HG02938 (cell line): ENCODE measurements at regions not wholly inside any gene's neighbourhood (a gene's known extent, or its start where the extent isn't known, plus 50 kb on each side); places are given as distances from the start of the nearest gene placed in this dataset.
"Not testable (repeated sequence)": the region's sequence is repeated elsewhere in the genome, so short reads cannot be mapped to it uniquely, and the experiment has no call there.

Experiments used
- ATAC-seq: cut with Tn5 transposase; IDR thresholded peaks from one replicate; pipeline ENCODE4 v1.9.1; 2021; ENCODE audit warnings: mild to moderate bottlenecking, moderate library complexity; ENCODE audit not compliant: unreplicated experiment

DNA sequence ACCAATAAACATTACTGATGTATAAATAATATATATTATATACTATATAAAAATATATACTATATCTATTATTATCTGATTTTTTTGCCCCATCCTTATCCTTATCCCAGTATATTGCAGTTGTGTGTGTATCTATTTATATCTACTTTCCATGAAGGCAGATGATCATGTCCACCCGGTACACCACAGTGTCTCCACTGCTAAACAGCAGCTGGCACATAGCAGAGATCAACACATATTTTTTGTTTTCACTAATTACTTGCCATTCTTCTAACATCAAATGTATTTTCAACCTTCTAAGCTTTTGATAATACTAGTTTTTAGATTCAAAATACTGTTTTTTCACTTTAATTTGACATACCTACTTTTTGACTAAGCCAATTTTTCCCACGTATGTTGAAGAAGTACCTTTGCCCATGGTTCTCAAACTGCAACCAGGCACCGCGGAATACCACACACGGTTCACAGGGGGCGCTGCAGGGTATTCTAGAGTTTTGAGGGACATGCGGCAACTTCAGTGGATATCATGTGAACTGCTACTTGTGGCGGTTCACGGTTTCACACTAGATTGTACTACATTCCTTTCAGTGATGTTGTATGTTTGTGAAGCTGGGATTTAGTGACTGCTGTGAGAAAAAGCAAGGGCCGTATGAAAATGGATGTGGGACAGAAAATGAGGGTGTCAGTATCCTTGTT, 182.5 kb upstream of the NPY2R start:
- ATAC-seq, result peak; percentile 91

DNA sequence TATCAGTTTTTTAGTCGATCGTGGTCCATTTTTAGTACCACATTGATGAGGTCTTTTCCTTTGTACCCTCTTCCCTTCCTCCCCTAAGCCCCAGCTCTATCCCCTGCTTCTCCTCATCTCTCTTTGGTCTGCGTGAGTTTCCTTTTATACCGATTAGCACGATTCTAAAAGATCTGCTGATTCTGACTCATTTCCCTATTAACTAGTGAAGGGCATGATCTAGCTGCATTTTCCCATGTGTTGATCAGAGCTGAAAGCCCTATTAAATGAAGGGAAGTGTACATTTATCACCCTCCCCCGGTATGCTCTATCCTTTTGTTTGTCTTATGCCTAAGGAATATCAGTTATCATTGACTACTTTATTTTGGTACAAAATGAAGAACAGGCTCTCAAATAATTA, 181.7 kb upstream of the NPY2R start:
- no peak for ATAC-seq

DNA sequence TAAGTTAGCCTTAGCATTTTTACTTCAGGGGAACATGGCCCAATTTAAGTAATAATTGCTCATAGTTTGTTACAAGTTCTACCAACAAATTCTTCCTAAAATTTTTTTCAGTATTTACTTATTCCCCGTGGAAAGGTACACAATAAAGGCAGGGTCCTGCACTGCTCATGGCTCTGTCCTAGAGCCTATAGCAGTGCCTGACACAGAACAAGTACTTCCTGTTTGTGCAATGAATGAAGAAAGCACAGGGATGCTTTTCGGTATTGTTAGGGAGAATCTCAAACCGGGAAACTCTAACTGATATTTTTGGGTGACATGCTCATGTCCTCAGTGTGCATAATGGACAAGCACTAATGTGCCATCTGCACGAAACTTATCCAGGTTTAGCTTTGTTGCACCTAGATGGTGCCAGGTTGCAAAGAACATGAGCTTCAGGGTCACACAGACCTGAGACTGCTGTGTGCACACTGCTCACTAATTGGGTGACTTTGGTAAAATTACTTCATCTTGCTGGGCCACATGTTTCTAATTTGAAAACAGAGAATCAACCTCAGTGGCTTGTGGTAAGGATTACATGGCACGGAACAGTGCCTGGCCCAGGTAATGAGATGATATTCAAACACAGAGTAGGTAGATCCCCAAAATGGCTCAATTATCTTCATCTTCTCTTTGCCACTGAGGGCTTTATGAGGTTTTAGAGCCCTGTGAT, 175.8 kb upstream of the NPY2R start:
- ATAC-seq, result peak; percentile 68

- ATAC-seq, result no peak
Observed at GRCh38 chr4:155033604-155034003, 174.8 kb upstream of the NPY2R start.

- ATAC-seq, result no peak
Observed at GRCh38 chr4:155037031-155037430, 171.4 kb upstream of the NPY2R start.

DNA sequence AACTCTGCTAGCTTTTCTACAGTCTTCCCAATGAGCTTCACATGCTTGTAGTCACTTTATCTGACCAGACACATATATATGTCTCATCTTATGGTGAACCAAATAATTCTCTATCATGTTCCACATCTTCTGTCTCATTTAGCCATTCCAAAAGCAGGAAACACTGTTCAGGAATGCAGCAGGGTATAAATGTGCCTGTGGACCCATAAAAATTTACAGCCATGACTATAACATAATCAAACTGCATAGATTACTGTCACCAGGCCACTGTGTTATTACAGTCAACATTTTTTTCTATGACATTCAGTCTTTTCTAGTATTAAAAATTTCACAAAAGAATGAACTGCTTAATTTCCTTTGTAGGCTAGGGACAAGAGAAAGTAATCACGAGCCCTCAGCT, 170.0 kb upstream of the NPY2R start:
- no peak for ATAC-seq

DNA sequence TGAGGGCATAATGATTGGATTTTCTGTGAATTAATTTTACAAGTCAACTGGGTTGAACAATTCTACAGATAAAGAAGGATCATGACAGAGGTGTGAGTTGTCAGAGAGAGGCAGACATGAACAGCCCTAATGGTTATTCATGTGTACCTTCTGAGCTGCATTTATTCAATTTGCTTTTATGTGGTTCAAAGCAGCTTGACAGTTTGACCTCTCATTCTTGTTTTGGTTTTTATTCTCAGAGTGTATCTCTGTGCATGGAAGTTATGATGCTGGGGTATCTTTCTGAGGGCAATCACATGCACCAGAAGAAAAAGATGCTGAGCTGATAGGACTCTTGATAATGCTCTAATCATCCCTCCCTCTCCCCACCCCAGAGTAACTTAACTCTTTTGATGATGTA, 169.3 kb upstream of the NPY2R start:
- ATAC-seq, result no peak

GRCh38 chr4:155040031-155040430, 168.4 kb upstream of the NPY2R start:
- ATAC-seq, result no peak

DNA sequence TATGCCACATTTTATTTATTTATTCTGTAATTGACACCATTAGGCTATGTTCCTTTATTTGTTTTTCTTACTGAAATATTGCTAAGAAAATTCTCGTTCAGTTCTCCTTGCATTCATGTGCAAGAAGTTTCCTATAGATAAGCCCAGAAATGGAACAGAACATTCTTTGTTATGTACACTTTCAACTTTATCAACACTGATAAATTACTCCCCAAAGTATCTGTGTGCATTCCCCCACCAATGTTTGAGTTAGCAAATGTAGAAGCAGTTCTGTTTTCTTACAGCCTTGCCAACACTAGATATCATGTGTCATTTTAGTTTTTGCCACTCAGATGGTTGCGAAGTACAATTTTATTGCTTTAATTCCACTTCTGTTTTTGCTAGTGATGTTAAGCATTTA, 166.4 kb upstream of the NPY2R start:
- ATAC-seq, result no peak

- ATAC-seq, result not testable (repeated sequence)
Observed at GRCh38 chr4:155044251-155044650, 164.2 kb upstream of the NPY2R start.

- no peak for ATAC-seq
Observed at GRCh38 chr4:155047755-155048154, 160.7 kb upstream of the NPY2R start.

DNA sequence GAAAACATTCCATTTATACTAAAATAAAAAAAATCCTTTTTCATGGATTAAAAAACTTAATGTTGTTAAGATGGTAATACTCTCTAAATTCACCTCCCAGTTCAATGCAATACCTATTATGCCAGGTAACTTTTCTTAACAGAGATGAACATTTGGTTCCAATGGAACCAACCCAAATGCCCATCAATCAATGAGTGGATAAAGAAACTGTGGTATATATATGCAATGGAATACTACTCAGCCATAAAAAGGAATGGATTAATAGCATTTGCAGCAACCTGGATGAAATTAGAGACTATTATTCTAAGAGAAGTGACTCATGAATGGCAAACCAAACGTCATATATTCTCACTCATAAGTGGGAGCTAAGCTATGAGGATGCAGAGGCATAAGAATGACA, 154.4 kb upstream of the NPY2R start:
- ATAC-seq, result not testable (repeated sequence)

DNA sequence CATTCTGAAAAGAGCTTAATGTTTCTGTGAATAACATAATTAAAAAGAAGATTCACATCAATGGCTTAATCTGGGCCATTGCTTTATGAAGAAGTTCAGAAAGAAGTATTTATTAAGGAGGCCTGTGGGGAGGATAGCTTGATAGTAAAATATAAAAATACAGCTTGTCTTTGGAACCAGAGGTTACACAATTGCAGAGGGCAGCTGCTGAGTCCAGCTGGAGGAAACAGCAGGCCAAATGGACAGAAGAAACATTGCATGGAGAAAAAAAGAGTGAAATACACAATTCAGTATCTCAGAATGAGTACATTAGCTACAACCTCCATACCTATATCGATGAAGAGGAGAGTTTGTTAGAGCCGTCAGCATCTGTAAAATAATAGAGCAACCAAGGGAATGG, 148.0 kb upstream of the NPY2R start:
- ATAC-seq, result no peak

GRCh38 chr4:155060873-155061272, 147.6 kb upstream of the NPY2R start:
- no peak for ATAC-seq

- no peak for ATAC-seq
Observed at GRCh38 chr4:155062948-155063347, 145.5 kb upstream of the NPY2R start.

GRCh38 chr4:155064934-155065333, 143.5 kb upstream of the NPY2R start:
- ATAC-seq, result not testable (repeated sequence)

DNA sequence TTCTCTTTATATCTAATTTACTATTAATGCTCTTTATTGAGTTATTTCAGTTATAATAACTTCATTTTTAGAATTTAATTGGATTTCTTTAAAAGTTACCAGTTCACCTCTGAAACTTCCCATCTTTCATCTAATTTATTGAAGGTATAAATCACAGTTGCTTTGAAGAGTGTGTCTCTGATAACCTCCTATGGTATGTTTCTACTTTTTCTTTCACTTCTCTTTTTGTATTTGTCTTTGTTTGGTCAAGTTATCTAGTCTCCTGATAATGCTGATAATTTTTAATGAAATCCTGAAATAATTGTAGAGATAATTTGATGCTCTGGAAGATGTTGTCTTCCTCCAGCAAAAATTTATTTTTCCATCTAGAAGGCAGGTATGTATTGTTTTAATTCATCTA, 141.6 kb upstream of the NPY2R start:
- no peak for ATAC-seq

DNA sequence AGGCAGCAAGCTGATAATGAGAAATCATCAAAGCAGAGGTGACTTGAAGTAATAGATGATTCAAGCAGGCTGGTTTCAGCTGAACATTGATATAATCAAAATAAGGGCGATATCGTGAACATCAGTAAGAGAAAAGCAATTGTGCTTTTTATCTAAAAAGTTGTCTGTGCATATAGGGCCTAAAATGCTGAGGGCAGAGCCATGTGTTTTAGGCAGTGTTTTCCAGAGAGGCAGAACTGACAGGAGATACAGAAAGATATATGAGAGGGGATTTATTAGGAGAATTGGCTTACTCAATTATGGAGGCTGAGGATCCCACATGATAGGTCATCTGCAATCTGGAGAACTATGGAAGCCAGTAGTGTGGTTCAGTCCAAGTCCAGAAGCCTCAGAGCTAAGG, 136.5 kb upstream of the NPY2R start:
- no peak for ATAC-seq

DNA sequence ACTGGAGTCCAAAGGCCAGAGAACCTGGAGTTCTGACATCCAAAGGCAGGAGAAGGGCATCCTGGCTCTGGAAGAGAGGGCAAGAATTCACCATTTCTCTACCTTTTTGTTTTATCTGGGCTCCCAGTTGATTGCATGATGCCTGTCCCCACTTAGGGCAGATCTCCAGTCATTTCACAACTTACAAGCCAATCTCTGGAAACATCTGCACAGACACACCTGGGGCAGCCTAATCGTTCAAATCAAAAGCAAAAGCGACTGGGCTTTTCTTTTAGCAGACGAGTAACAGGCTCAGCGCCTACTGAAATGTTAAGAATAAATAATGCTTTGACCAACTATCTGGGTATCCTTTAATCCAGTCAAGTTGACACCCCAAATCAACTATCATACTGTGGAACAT, 136.0 kb upstream of the NPY2R start:
- ATAC-seq, result no peak

DNA sequence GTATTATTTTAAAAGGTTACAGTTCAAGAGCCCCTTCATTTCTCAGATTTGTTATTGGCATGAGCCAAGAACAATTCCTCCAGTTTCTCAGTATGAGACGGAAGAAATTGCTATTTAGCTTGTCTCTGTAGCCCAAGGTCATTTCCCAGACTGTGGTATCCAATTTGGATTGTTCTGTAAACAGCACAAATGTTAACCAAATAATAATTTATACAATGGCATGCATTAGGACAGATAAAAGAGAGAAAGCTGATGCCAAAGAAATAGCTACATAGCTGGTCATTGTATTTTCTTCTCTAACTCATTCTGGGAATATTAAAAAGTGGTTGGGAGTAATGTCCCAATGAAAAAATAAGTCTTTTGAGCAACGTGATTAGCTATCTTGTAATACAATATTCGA, 134.6 kb upstream of the NPY2R start:
- ATAC-seq, result no peak

- ATAC-seq, result no peak
Observed at GRCh38 chr4:155076256-155076785, 132.1 kb upstream of the NPY2R start.

GRCh38 chr4:155077452-155078229, 130.8 kb upstream of the NPY2R start:
- no peak for ATAC-seq
